Fibroblast of the aortic adventitia (primary cell): ENCODE measurements at regions not wholly inside any gene's neighbourhood (a gene's known extent, or its start where the extent isn't known, plus 50 kb on each side); places are given as distances from the start of the nearest gene placed in this dataset.
A peak's percentile ranks its signal among the peaks of the same experiment; 100 is the strongest.
"Not testable (repeated sequence)": the region's sequence is repeated elsewhere in the genome, so short reads cannot be mapped to it uniquely, and the experiment has no call there.

Experiments
- DNase-seq: peaks from one replicate; pipeline ENCODE4 v3.0.0-alpha.2; 2010; ENCODE audit warnings: low read depth
- H3K4me3 ChIP-seq: 2 replicates; pipeline ENCODE4 v1.5.1; 2011; ENCODE audit warnings: low read depth, mild to moderate bottlenecking, control low read depth, low read length, moderate library complexity
- TF ChIP-seq, protein P1 (sequence below): IDR thresholded peaks from 2 replicates; pipeline ENCODE4 v1.5.1; 2011; ENCODE audit warnings: mild to moderate bottlenecking, low read length, control low read depth, inconsistent platforms; ENCODE audit not compliant: insufficient read depth

DNA sequence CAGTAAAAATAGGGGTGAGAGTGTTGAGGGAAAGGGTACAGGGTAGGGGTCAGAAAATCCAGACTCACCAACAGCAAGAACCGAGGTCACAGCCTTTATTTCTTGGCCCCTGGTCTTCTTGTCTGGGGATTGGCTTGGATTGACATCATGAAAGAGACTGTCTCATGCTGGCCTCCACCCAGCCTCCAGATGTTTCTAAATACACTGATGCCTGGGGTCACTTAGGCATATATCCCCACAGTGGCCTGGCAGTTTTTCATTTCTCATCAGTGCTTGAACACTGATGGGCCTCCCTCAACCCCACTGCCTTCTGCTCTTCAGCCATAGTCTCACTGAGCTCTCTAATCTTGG is 173.9 kb downstream of the RTL9 start:
- no peak for DNase-seq
- TF ChIP-seq, protein P1, sequence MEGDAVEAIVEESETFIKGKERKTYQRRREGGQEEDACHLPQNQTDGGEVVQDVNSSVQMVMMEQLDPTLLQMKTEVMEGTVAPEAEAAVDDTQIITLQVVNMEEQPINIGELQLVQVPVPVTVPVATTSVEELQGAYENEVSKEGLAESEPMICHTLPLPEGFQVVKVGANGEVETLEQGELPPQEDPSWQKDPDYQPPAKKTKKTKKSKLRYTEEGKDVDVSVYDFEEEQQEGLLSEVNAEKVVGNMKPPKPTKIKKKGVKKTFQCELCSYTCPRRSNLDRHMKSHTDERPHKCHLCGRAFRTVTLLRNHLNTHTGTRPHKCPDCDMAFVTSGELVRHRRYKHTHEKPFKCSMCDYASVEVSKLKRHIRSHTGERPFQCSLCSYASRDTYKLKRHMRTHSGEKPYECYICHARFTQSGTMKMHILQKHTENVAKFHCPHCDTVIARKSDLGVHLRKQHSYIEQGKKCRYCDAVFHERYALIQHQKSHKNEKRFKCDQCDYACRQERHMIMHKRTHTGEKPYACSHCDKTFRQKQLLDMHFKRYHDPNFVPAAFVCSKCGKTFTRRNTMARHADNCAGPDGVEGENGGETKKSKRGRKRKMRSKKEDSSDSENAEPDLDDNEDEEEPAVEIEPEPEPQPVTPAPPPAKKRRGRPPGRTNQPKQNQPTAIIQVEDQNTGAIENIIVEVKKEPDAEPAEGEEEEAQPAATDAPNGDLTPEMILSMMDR, result no peak

DNA sequence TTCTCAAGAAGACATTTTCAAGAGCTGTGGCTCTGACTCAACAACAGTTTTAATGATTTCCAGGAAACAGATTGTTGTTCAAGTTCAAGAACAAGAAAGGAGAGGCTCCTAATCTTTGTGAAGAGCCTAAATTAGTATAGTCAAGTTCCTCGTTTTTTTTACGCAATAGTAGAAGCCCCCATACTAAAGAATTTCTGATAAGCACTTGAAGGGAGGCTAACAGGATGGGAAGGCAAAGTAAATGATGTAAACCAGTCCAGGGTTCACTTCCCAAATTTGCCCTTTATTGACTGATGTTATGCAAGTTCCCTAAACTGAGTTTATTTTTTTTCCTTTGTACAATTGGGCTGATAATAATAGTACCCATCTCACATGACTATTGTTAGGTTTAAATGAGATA is 178.2 kb downstream of the RTL9 start:
- DNase-seq, result no peak
- TF ChIP-seq, protein P1, result no peak
- no peak overlapping the region for H3K4me3 ChIP-seq

More for the DNA sequence above, 173.9 kb downstream of the RTL9 start:
- no peak overlapping the region for H3K4me3 ChIP-seq

DNA sequence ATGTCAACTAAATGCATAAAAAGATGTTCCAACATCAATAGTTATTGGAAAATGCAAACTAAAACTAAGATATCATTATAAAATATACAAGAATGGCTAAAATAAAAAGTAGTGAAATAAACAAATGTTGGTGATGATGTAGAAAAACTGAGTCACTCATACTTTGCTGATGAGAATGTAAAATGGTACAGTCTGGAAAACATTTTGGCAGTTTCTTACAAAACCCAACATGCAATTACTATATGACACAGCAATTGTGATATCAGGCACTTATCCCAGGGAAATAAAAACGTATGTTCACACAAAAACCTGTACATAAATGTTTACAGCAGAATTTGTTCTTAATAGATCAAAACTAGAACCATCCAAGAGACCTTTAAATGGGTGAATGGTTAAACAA is 182.6 kb downstream of the RTL9 start:
- peak; percentile 28 for DNase-seq
- TF ChIP-seq, protein P1, result no peak
- H3K4me3 ChIP-seq, result no peak overlapping the region

DNA sequence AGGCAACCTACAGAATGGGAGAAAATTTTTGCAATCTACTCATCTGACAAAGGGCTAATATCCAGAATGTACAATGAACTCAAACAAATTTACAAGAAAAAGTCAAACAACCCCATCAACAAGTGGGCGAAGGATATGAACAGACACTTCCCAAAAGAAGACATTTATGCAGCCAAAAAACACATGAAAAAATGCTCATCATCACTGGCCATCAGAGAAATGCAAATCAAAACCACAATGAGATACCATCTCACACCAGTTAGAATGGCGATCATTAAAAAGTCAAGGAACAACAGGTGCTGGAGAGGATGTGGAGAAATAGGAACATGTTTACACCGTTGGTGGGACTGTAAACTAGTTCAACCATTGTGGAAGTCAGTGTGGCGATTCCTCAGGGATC is 192.2 kb downstream of the RTL9 start:
- H3K4me3 ChIP-seq, DNase-seq: not testable (repeated sequence)

DNA sequence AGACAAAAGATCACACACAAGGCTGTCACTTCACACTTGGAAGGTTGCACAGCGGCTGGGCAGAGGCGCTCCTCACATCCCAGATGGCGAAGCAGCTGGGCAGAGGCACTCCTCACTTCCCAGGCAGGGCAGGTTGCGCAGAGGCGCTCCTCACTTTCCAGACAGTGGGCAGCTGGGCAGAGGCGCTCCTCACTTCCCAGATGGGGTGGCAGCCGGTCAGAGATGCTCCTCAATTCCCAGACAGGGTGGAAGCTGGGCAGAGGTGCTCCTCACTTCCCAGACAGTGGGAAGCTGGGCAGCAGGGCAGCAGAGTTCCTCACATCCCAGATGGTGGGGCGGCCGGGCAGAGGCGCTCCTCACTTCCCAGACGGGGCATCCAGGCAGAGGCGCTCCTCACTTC is 199.2 kb downstream of the RTL9 start:
- DNase-seq, result no peak
- TF ChIP-seq, protein P1, result no peak
- H3K4me3 ChIP-seq, result no peak overlapping the region

DNA sequence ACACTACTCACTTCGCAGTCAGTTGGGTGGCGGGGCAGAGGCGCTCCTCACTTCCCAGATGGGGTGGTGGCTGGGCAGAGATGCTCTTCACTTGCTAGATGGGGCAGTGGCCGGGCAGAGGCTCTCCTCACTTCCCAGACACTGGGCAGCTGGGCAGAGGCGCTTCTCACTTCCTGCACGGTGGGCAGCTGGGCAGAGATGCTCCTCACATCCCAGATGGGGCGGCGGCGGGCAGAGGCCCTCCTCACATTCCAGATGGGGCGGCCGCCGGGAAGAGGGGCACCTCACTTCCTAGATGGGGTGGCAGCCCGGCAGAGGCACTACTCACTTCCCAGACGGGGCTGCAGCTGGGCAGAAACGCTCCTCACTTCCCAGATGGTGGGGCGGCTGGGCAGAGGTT is 199.8 kb downstream of the RTL9 start:
- no peak for DNase-seq
- H3K4me3 ChIP-seq, result no peak overlapping the region
- TF ChIP-seq, protein P1, result no peak

DNA sequence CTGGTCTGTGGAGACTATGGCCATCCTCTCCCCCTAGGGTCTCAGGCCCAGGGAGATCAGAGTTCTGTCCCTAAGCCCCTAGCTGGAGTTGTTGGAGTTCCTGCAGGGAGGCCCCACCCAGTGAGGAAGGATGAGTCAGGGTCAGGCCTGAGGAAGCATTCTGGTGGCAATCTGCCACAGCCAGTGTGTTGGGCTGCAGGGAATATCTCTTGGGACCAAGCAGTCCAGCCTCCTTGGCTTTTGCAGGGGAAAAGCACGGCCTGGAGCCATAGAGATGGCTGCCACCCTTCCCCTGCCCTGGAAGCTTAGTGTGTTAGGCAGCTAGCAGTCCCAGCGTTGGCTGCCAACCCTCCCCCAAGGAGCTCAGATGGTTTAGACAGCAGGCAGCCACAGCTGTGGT is 202.4 kb downstream of the RTL9 start:
- TF ChIP-seq, protein P1, result no peak
- H3K4me3 ChIP-seq, result no peak overlapping the region
- peak; percentile 73 for DNase-seq
